ENCODE measurements at regions not wholly inside any gene's neighbourhood (a gene's known extent, or its start where the extent isn't known, plus 50 kb on each side); places are given as distances from the start of the nearest gene placed in this dataset.
A peak's percentile ranks its signal among the peaks of the same experiment; 100 is the strongest.

DNA sequence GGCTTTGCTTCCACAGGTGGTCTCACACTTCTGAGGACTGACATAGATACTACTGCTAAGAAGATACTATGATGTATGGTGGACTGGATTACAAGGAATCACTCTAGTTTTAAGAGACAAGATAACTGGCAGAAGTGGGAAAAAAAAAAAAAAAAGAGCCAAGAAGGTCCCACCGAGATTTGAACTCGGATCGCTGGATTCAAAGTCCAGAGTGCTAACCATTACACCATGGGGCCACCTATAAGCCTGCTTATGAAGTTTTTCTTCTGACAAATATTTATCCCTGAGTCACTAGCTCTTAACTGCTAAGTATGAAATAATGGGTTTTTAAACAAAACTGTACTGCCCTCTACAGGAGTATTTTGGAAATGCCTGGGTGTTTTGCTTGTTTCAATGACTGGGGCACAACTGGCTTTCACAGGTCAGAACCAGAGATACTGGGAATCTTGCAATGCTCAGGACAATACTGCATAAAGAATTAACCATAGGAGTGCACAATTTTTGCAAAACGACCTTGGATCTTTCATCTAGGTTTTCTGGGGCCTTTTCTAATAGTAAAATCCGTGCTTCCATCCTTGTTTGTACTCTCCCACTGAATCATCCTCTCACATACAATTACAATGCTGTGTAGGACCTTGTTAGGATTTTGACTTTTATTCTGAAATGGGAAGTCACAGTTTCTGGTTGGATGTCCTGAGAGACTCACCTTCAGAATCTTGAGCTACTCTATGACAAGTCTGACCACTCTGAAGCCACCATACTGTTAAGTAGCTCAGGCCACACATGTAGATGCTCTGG, 116.3 kb downstream of the OR2B2 start (continued):
- no peak for TF ChIP-seq TAF1 (CRISPR knock-in tag; IDR thresholded peaks at IDR 0.05)
- no peak; the same call in 1 of the 2 replicates for TF ChIP-seq ZMYM3 (CRISPR knock-in tag; IDR thresholded peaks at IDR 0.05)
- TF ChIP-seq TEAD3 (CRISPR knock-in tag; optimal IDR thresholded peaks at IDR 0.05; ENCODE audit: borderline replicate concordance), result peak; percentile 26
- TF ChIP-seq RXRB (CRISPR knock-in tag; IDR thresholded peaks at IDR 0.05; ENCODE audit: borderline replicate concordance), result peak; percentile 67; the same call in 1 of the 2 replicates
- peak in 1 of 2 experiments; percentile 31; a peak in 1 of 4 replicates for TF ChIP-seq EP300 (IDR thresholded peaks at IDR 0.05; ENCODE audit: low read depth in 2 of 2, low read length in 2 of 2)
- TF ChIP-seq EP300 (CRISPR knock-in tag; IDR thresholded peaks at IDR 0.05; ENCODE audit: borderline replicate concordance), result no peak
- TF ChIP-seq ZNF563 (CRISPR knock-in tag; IDR thresholded peaks at IDR 0.05), result no peak
- no peak for TF ChIP-seq SATB2 (CRISPR knock-in tag; IDR thresholded peaks at IDR 0.05)
- no peak; the same call in 1 of the 2 replicates for TF ChIP-seq KDM4B (CRISPR knock-in tag; IDR thresholded peaks at IDR 0.05)
- TF ChIP-seq ARNT2 (CRISPR knock-in tag; IDR thresholded peaks at IDR 0.05; ENCODE audit: low read depth), result peak; percentile 66; the same call in 1 of the 2 replicates
- TF ChIP-seq, protein P1, sequence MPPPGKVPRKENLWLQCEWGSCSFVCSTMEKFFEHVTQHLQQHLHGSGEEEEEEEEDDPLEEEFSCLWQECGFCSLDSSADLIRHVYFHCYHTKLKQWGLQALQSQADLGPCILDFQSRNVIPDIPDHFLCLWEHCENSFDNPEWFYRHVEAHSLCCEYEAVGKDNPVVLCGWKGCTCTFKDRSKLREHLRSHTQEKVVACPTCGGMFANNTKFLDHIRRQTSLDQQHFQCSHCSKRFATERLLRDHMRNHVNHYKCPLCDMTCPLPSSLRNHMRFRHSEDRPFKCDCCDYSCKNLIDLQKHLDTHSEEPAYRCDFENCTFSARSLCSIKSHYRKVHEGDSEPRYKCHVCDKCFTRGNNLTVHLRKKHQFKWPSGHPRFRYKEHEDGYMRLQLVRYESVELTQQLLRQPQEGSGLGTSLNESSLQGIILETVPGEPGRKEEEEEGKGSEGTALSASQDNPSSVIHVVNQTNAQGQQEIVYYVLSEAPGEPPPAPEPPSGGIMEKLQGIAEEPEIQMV (CRISPR knock-in tag; IDR thresholded peaks at IDR 0.05; ENCODE audit: low read depth), result 0 out of 2 replicates have a peak, but pooled peaks have one; percentile 41
- TF ChIP-seq ZNF510 (CRISPR knock-in tag; IDR thresholded peaks at IDR 0.05; ENCODE audit: low read depth), result no peak
- TF ChIP-seq FOSL2 (CRISPR knock-in tag; IDR thresholded peaks at IDR 0.05), result peak; percentile 64
- TF ChIP-seq ZNF7 (CRISPR knock-in tag; IDR thresholded peaks at IDR 0.05), result 0 out of 2 replicates have a peak, but pooled peaks have one; percentile 1
- no peak for TF ChIP-seq ZNF549 (CRISPR knock-in tag; IDR thresholded peaks at IDR 0.05)
- no peak for TF ChIP-seq NRL (CRISPR knock-in tag; IDR thresholded peaks at IDR 0.05; ENCODE audit: borderline replicate concordance)
- TF ChIP-seq, protein P2, sequence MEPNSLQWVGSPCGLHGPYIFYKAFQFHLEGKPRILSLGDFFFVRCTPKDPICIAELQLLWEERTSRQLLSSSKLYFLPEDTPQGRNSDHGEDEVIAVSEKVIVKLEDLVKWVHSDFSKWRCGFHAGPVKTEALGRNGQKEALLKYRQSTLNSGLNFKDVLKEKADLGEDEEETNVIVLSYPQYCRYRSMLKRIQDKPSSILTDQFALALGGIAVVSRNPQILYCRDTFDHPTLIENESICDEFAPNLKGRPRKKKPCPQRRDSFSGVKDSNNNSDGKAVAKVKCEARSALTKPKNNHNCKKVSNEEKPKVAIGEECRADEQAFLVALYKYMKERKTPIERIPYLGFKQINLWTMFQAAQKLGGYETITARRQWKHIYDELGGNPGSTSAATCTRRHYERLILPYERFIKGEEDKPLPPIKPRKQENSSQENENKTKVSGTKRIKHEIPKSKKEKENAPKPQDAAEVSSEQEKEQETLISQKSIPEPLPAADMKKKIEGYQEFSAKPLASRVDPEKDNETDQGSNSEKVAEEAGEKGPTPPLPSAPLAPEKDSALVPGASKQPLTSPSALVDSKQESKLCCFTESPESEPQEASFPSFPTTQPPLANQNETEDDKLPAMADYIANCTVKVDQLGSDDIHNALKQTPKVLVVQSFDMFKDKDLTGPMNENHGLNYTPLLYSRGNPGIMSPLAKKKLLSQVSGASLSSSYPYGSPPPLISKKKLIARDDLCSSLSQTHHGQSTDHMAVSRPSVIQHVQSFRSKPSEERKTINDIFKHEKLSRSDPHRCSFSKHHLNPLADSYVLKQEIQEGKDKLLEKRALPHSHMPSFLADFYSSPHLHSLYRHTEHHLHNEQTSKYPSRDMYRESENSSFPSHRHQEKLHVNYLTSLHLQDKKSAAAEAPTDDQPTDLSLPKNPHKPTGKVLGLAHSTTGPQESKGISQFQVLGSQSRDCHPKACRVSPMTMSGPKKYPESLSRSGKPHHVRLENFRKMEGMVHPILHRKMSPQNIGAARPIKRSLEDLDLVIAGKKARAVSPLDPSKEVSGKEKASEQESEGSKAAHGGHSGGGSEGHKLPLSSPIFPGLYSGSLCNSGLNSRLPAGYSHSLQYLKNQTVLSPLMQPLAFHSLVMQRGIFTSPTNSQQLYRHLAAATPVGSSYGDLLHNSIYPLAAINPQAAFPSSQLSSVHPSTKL (CRISPR knock-in tag; IDR thresholded peaks at IDR 0.05), result peak; percentile 79
- TF ChIP-seq, protein P3, sequence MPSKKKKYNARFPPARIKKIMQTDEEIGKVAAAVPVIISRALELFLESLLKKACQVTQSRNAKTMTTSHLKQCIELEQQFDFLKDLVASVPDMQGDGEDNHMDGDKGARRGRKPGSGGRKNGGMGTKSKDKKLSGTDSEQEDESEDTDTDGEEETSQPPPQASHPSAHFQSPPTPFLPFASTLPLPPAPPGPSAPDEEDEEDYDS (CRISPR knock-in tag; IDR thresholded peaks at IDR 0.05), result peak; percentile 71
- peak; percentile 43; the same call in 1 of the 2 replicates for TF ChIP-seq NCOA2 (CRISPR knock-in tag; IDR thresholded peaks at IDR 0.05)
- TF ChIP-seq NCOR1 (IDR thresholded peaks at IDR 0.05; ENCODE audit: borderline replicate concordance, low read length), result peak; percentile 93
- peak; percentile 82 for TF ChIP-seq KAT8 (CRISPR knock-in tag; IDR thresholded peaks at IDR 0.05)
- TF ChIP-seq, protein P4, sequence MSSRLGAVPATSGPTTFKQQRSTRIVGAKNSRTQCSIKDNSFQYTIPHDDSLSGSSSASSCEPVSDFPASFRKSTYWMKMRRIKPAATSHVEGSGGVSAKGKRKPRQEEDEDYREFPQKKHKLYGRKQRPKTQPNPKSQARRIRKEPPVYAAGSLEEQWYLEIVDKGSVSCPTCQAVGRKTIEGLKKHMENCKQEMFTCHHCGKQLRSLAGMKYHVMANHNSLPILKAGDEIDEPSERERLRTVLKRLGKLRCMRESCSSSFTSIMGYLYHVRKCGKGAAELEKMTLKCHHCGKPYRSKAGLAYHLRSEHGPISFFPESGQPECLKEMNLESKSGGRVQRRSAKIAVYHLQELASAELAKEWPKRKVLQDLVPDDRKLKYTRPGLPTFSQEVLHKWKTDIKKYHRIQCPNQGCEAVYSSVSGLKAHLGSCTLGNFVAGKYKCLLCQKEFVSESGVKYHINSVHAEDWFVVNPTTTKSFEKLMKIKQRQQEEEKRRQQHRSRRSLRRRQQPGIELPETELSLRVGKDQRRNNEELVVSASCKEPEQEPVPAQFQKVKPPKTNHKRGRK (CRISPR knock-in tag; IDR thresholded peaks at IDR 0.05), result no peak
- no peak for TF ChIP-seq MAZ (IDR thresholded peaks at IDR 0.05; ENCODE audit: borderline replicate concordance, low read depth, low read length)
- TF ChIP-seq MAZ (CRISPR knock-in tag; IDR thresholded peaks at IDR 0.05; ENCODE audit: low read depth), result no peak

Data from HepG2 (cell line).